Pancreas (tissue), 10 donors: ENCODE measurements at regions not wholly inside any gene's neighbourhood (a gene's known extent, or its start where the extent isn't known, plus 50 kb on each side); places are given as distances from the start of the nearest gene placed in this dataset.
"Not testable (repeated sequence)": the region's sequence is repeated elsewhere in the genome, so short reads cannot be mapped to it uniquely, and the experiment has no call there.

ENCODE experiments used
- ATAC-seq, 4 donors: fragments of 200-7000 bp; cut with Tn5 transposase; one replicate each; pipeline versions ENCODE4 v1.8.0 to v1.9.1; 2020; ENCODE audit warnings: mild to moderate bottlenecking in 4 of 4, moderate library complexity in 4 of 4
- DNase-seq, 6 donors: peaks; one replicate each; pipeline ENCODE4 v3.0.0-alpha.2; 2020
- FAIRE-seq: peaks from 2 replicates; lab custom pipeline; 2012; peaks lifted over from hg19 to GRCh38; lab: Jason Lieb, UNC
- H3K27ac ChIP-seq, 4 donors: fragments of 200-600 bp; sonication (generic); 1 replicate in 3 of 4; 2 replicates in 1 of 4; pipeline versions ENCODE4 v1.5.0 to v1.8.0; 2020
- H3K27me3 ChIP-seq, 4 donors: fragments of 200-600 bp; one replicate each; pipeline ENCODE4 v1.8.0; 2021
- H3K36me3 ChIP-seq, 3 donors: fragments of 200-600 bp; sonication (generic) in 1 of 3; one replicate each; pipeline versions ENCODE4 v1.5.0 to v1.8.0; 2020 to 2021
- H3K4me1 ChIP-seq, 3 donors: fragments of 200-600 bp; one replicate each; pipeline ENCODE4 v1.8.0; 2021
- H3K4me3 ChIP-seq, 4 donors: fragments of 200-600 bp; sonication (generic) in 2 of 4; one replicate each; pipeline versions ENCODE4 v1.5.0 to v1.8.0; 2020 to 2021
- H3K9me3 ChIP-seq, 4 donors: fragments of 200-600 bp; one replicate each; pipeline ENCODE4 v1.8.0; 2021
- CTCF ChIP-seq, 4 donors: fragments of 200-600 bp; sonication (generic) in 3 of 4; IDR thresholded peaks; one replicate each; pipeline versions ENCODE4 v1.5.0 to v1.8.0; 2021; ENCODE audit warnings: antibody characterized with exemption in 4 of 4
- WGBS, 2 donors: extraction: QIAGEN DNeasy Blood & Tissue Kit; methylation state at CpG; one replicate each; pipeline ENCODE4 v1.1.7; 2013; 5-methylcytosine and 5-hydroxymethylcytosine counted together
- intact Hi-C, 3 donors: fragments of 100-400 bp; cut with DNase I; formaldehyde crosslinking; loops; one replicate each; pipeline versions ENCODE4 v1.11.1 to v1.14.2; 2022
- donor health status: healthy with polysubstance abuse.
- donor health status: DM: no; HTN: no; CAD: no; lungs with moderate emphysema.
- donor health status: DM: no; HTN: no; CAD: no.
- donor health status: control.
- donor health status: control.
- donor health status: Bipolar disorder and iron deficiency.
- donor health status: DM: yes; HTN: yes; CAD: no.
- donor health status: DM: no; HTN: no; CAD: no.
- donor health status: DM: no; HTN: no; CAD: no.
- donor health status: DM: yes; HTN: yes; CAD: no.

DNA sequence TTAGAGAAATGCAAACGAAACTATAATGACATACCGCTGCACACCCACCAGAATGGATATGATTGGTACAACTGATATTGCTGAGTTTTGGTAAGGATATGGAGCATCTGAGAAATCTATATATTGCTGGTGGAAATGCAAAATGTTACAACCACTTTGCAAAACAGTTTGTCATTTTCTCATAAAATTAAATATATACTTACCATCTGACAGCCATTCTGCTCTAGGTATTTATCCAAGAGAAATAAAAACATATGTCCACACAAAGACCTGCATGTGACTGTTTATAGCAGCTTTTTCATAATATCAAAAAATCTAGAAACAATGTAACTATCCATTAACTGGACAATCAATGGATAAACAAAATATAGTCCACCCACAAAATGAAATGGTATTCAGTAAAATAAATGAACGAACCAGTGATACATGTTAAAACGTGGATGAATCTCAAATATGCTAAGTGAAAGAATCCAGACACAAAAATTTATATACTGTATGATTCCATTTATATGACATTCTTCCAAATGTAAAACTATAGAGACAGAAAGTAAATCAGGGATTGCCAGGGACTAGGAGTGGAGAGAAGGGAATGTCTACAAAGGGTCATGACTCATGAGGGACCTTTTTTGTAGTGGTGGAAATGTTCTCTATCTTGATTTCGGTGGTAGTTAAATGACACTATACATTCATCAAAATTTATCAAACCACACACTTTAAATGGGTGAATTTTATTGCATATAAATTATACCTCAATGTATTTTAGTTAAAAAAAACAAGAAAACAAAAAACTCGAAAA lies 312.0 kb upstream of the GLI3 start:
- no peak for ATAC-seq
- no peak for FAIRE-seq

GRCh38 chr7:42545049-42545724 lies 308.2 kb upstream of the GLI3 start:
- Histone ChIP-seq H3K9me3 (no peaks in the 10 kb centered on the region), H3K4me1 (no peaks in the 10 kb centered on the region), H3K27ac (no peak overlapping the region), H3K27me3 (peaks cover 0 to under 1% (median 0%) of the 10 kb centered on the region in 4 donors), H3K4me3 (no peak overlapping the region), H3K36me3 (no peaks in the 10 kb centered on the region)
- intact Hi-C loops: no loop called here
- FAIRE-seq: peak; percentile 23
- 64 to 81% methylated on average over 1 of the region's 1 CpG for WGBS, 2 donors
- DNase-seq: no peak
- no peak for TF ChIP-seq CTCF (IDR thresholded peaks at IDR 0.05)
- ATAC-seq: no peak

More for the DNA sequence above, 312.0 kb upstream of the GLI3 start:
- intact Hi-C loops: no loop called here
- Histone ChIP-seq H3K9me3 (no peaks in the 10 kb centered on the region), H3K27me3 (no peaks in the 10 kb centered on the region), H3K4me3 (no peak overlapping the region), H3K36me3 (no peaks in the 10 kb centered on the region), H3K4me1 (no peaks in the 10 kb centered on the region), H3K27ac (no peak overlapping the region)
- DNase-seq: no peak
- WGBS, 2 donors: 55 to 64% methylated on average over 6 of the region's 6 CpGs
- no peak for TF ChIP-seq CTCF (IDR thresholded peaks at IDR 0.05)

DNA sequence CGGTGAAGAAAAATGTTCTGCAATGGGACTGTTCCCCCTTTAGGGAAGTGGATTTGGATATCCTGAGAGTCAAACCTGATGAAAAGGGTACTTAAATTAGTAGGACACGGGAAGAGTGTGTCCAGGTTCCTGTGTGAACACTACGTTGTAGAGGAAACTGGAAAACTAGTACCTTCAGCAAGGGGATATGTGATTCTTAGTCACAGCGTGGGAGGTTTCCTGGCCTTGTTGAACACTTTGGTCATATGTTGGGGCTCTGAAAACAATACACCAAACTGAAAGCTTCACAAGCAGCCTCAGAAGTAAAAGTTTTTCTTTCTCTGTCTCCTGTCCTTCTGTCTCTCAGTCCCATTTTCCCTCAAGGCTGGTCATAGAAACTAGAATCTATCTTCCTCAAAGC lies 306.9 kb upstream of the GLI3 start:
- 51 to 63% methylated on average over 4 of the region's 4 CpGs for WGBS, 2 donors
- H3K36me3 ChIP-seq: no peaks in the 10 kb centered on the region
- ATAC-seq: no peak

DNA sequence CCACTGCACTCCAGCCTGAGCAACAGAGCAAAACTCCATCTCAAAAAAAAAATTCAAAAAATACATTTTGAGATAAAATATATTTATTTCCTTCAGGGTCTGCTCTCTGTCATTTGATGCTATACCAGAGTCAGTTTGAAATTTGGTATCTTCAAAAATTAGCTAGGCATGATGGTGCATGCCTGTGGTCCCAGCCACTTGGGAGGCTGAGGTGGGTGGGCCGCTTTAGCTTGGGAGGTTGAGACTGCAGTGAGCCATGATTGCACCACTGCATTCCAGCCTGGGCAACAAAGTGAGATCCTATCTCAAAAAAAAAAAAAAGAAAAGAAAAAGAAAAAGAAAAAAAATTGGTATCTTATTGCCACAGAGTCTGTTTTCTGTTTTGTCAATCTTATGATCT lies 305.4 kb upstream of the GLI3 start:
- H3K27ac ChIP-seq, H3K4me3 ChIP-seq, intact Hi-C loops, FAIRE-seq, H3K4me1 ChIP-seq, DNase-seq, H3K9me3 ChIP-seq, ATAC-seq, H3K36me3 ChIP-seq, H3K27me3 ChIP-seq: not testable (repeated sequence)
- WGBS, 2 donors: 50 to 77% methylated on average over 1 of the region's 1 CpG

More for the DNA sequence above, 306.9 kb upstream of the GLI3 start:
- intact Hi-C loops: no loop called here
- Histone ChIP-seq H3K27me3 (peaks cover 0 to 3% (median 0%) of the 10 kb centered on the region in 4 donors), H3K27ac (no peak overlapping the region), H3K4me3 (no peak overlapping the region), H3K4me1 (no peaks in the 10 kb centered on the region), H3K9me3 (no peaks in the 10 kb centered on the region)
- FAIRE-seq: no peak
- DNase-seq: no peak
- TF ChIP-seq CTCF (IDR thresholded peaks at IDR 0.05): no peak

DNA sequence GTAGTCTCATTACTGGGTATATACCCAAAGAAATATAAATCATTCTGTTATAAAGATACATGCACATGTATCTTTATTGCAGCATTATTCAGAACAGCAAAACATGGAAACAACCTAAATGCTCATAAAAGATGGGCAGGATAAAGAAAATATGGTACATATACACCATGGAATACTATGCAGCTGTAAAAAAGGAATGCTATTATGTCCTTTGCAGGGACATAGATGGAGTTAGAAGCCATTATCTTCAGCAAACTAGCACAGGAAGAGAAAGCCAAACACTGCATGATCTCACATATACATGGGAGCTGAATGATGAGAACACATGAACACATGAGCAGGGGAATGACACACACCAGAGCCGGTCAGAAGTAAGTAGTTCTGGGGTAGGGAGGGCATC lies 297.4 kb upstream of the GLI3 start:
- DNase-seq (no peak), FAIRE-seq (no peak), ATAC-seq (no peak)
- Histone ChIP-seq H3K27me3 (no peaks in the 10 kb centered on the region), H3K9me3 (no peaks in the 10 kb centered on the region), H3K4me1 (no peaks in the 10 kb centered on the region), H3K36me3 (no peaks in the 10 kb centered on the region), H3K27ac (no peak overlapping the region), H3K4me3 (no peak overlapping the region)
- no peak for TF ChIP-seq CTCF (IDR thresholded peaks at IDR 0.05)
- intact Hi-C loops: no loop called here
- WGBS, 2 donors: 60 to 70% methylated on average over 1 of the region's 1 CpG
